Gastrocnemius medialis (tissue), 4 donors: ENCODE measurements at regions not wholly inside any gene's neighbourhood (a gene's known extent, or its start where the extent isn't known, plus 50 kb on each side); places are given as distances from the start of the nearest gene placed in this dataset.

Experiments
- ATAC-seq, 2 donors: fragments of 150-250 bp; one replicate each; pipeline ENCODE4 v1.9.1; 2016
- DNase-seq, 2 donors: peaks; one replicate each; pipeline ENCODE4 v3.0.0-alpha.2; 2019
- H3K27ac ChIP-seq, 4 donors: fragments of 200-600 bp; sonication (generic); 1 replicate in 1 of 4; 2 replicates in 3 of 4; pipeline ENCODE4 v1.5.1; 2016 to 2018; ENCODE audit warnings: mild to moderate bottlenecking in 2 of 4, moderate library complexity in 1 of 4
- H3K27me3 ChIP-seq, 3 donors: fragments of 200-600 bp; sonication (generic) in 2 of 3; 1 replicate in 1 of 3; 2 replicates in 2 of 3; pipeline versions ENCODE4 v1.5.1 to v1.6.0; 2016 to 2019; ENCODE audit warnings: mild to moderate bottlenecking in 1 of 3, moderate library complexity in 1 of 3
- H3K36me3 ChIP-seq, 2 donors: fragments of 200-600 bp; sonication (generic) in 1 of 2; one replicate each; pipeline ENCODE4 v1.5.1; 2017 to 2018
- H3K4me1 ChIP-seq, 2 donors: fragments of 200-600 bp; sonication (generic) in 1 of 2; one replicate each; pipeline ENCODE4 v1.5.1; 2016 to 2017; ENCODE audit warnings: mild to moderate bottlenecking in 2 of 2
- H3K4me3 ChIP-seq, 4 donors: fragments of 200-600 bp; sonication (generic) in 3 of 4; 1 replicate in 1 of 4; 2 replicates in 3 of 4; pipeline ENCODE4 v1.5.1; 2016 to 2019; ENCODE audit warnings: mild to moderate bottlenecking in 2 of 4
- H3K9me3 ChIP-seq, 3 donors: fragments of 200-600 bp; sonication (generic) in 2 of 3; 1 replicate in 1 of 3; 2 replicates in 2 of 3; pipeline ENCODE4 v1.5.1; 2016 to 2019
- POLR2A ChIP-seq, 2 donors: fragments of 450-650 bp; IDR thresholded peaks; one replicate each; pipeline ENCODE4 v1.6.1; 2017; ENCODE audit warnings: antibody characterized with exemption in 2 of 2, mild to moderate bottlenecking in 2 of 2, moderate library complexity in 2 of 2
- in situ Hi-C, 4 donors: fragments of 200-750 bp; cut with MboI; loops; one replicate each; pipeline versions ENCODE4 v1.15.0 to v1.8.0; 2017; ENCODE audit warnings: low sequenced_read_pairs in 4 of 4
- intact Hi-C: fragments of 100-400 bp; cut with DNase I; formaldehyde crosslinking; loops from one replicate; pipeline ENCODE4 v1.15.1; 2023; ENCODE audit warnings: low total_unique reads
- TF ChIP-seq, protein P1 (sequence below), 5 experiments: fragments of 450-650 bp in 3 of 5; fragments of 200-600 bp in 2 of 5; sonication (generic) in 2 of 5; IDR thresholded peaks in 4 of 5; conservative IDR thresholded peaks in 1 of 5; 1 replicate in 4 of 5; 2 replicates in 1 of 5; pipeline ENCODE4 v1.5.1; 2016 to 2019; ENCODE audit warnings: antibody characterized with exemption in 5 of 5, mild to moderate bottlenecking in 3 of 5, moderate library complexity in 3 of 5

- ATAC-seq = no peak
- no peaks in the 10 kb centered on the region for H3K9me3 ChIP-seq
- H3K4me1 ChIP-seq = no peaks in the 10 kb centered on the region
- in situ Hi-C loops (no loop called here), intact Hi-C loops (no loop called here)
- H3K4me3 ChIP-seq = no peak overlapping the region
- no peak for DNase-seq
- H3K27me3 ChIP-seq = peaks cover 0 to 2% (median 0%) of the 10 kb centered on the region in 3 donors
- H3K27ac ChIP-seq = no peak overlapping the region
- no peaks in the 10 kb centered on the region for H3K36me3 ChIP-seq
- TF ChIP-seq, protein P1, sequence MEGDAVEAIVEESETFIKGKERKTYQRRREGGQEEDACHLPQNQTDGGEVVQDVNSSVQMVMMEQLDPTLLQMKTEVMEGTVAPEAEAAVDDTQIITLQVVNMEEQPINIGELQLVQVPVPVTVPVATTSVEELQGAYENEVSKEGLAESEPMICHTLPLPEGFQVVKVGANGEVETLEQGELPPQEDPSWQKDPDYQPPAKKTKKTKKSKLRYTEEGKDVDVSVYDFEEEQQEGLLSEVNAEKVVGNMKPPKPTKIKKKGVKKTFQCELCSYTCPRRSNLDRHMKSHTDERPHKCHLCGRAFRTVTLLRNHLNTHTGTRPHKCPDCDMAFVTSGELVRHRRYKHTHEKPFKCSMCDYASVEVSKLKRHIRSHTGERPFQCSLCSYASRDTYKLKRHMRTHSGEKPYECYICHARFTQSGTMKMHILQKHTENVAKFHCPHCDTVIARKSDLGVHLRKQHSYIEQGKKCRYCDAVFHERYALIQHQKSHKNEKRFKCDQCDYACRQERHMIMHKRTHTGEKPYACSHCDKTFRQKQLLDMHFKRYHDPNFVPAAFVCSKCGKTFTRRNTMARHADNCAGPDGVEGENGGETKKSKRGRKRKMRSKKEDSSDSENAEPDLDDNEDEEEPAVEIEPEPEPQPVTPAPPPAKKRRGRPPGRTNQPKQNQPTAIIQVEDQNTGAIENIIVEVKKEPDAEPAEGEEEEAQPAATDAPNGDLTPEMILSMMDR (IDR thresholded peaks at IDR 0.05 in 4 of 5, conservative IDR thresholded peaks at IDR 0.05 in 1 of 5) = no peak
- no peak for TF ChIP-seq POLR2A (IDR thresholded peaks at IDR 0.05)
Observed at GRCh38 chr11:119940401-119940976, 197.4 kb downstream of the TRIM29 start.

- DNase-seq = no peak
- TF ChIP-seq, protein P1 (IDR thresholded peaks at IDR 0.05 in 4 of 5, conservative IDR thresholded peaks at IDR 0.05 in 1 of 5) = no peak
- no peak for TF ChIP-seq POLR2A (IDR thresholded peaks at IDR 0.05)
- Histone ChIP-seq H3K27me3 (peaks cover 0 to 3% (median 2%) of the 10 kb centered on the region in 3 donors), H3K4me1 (no peaks in the 10 kb centered on the region), H3K9me3 (no peaks in the 10 kb centered on the region), H3K36me3 (no peaks in the 10 kb centered on the region), H3K4me3 (no peak overlapping the region), H3K27ac (no peak overlapping the region)
- intact Hi-C loops (no loop called here), in situ Hi-C loops (no loop called here)
- ATAC-seq = no peak
Observed at GRCh38 chr11:119937412-119937811, 200.5 kb downstream of the TRIM29 start.

GRCh38 chr11:119936426-119936825 is 201.5 kb downstream of the TRIM29 start:
- intact Hi-C loops = no loop called here
- H3K27me3 ChIP-seq = peaks cover 0 to 5% (median 2%) of the 10 kb centered on the region in 3 donors
- H3K4me1 ChIP-seq = no peaks in the 10 kb centered on the region
- in situ Hi-C loops = no loop called here
- H3K4me3 ChIP-seq = no peak overlapping the region
- TF ChIP-seq, protein P1 (IDR thresholded peaks at IDR 0.05 in 4 of 5, conservative IDR thresholded peaks at IDR 0.05 in 1 of 5) = no peak
- no peaks in the 10 kb centered on the region for H3K36me3 ChIP-seq
- H3K27ac ChIP-seq = no peak overlapping the region
- H3K9me3 ChIP-seq = no peaks in the 10 kb centered on the region
- ATAC-seq (no peak), DNase-seq (no peak)

GRCh38 chr11:119935349-119935925 is 202.5 kb downstream of the TRIM29 start:
- Histone ChIP-seq H3K27me3 (peaks cover 0 to 9% (median 2%) of the 10 kb centered on the region in 3 donors), H3K9me3 (no peaks in the 10 kb centered on the region), H3K27ac (no peak overlapping the region), H3K36me3 (no peaks in the 10 kb centered on the region), H3K4me3 (no peak overlapping the region), H3K4me1 (no peaks in the 10 kb centered on the region)
- DNase-seq (no peak), ATAC-seq (no peak)
- in situ Hi-C loops (no loop called here), intact Hi-C loops (no loop called here)
- TF ChIP-seq, protein P1 (IDR thresholded peaks at IDR 0.05 in 4 of 5, conservative IDR thresholded peaks at IDR 0.05 in 1 of 5) = no peak
- TF ChIP-seq POLR2A (IDR thresholded peaks at IDR 0.05) = no peak
